ENCODE measurements at regions not wholly inside any gene's neighbourhood (a gene's known extent, or its start where the extent isn't known, plus 50 kb on each side); places are given as distances from the start of the nearest gene placed in this dataset.

GRCh38 chr2:65530547-65531320 lies 98.3 kb upstream of the SPRED2 start:
- H3K18ac ChIP-seq (ENCODE audit: low read depth, low read length) = no peak overlapping the region
- no peak overlapping the region for H3K14ac ChIP-seq (replicated peaks; ENCODE audit: low read depth, low read length)
- no peak overlapping the region for H3K4ac ChIP-seq (ENCODE audit: low read depth, low read length)
- no peaks in the 10 kb centered on the region for H3K36me3 ChIP-seq (ENCODE audit: control insufficient read depth, insufficient read depth, low read length)
- H3K27me3 ChIP-seq (ENCODE audit: control insufficient read depth, insufficient read depth, low read length) = peaks cover 22% of the 10 kb centered on the region
- no peak overlapping the region for H2AK5ac ChIP-seq (ENCODE audit: low read depth, low read length)
- no peak overlapping the region for H2AK9ac ChIP-seq (replicated peaks; ENCODE audit: low read depth, low read length, poor library complexity)
- H2BK120ac ChIP-seq (ENCODE audit: low read depth, low read length) = no peak overlapping the region
- no peak overlapping the region for H4K8ac ChIP-seq (ENCODE audit: low read depth in 2 of 2, low read length in 2 of 2)
- peak; percentile 48; the same call in 1 of the 2 replicates for ATAC-seq (ENCODE audit: low read depth)
- no peak overlapping the region for H2BK20ac ChIP-seq (ENCODE audit: low read depth, low read length)
- no peaks in the 10 kb centered on the region for H4K20me1 ChIP-seq (ENCODE audit: insufficient read depth, low read length)
- H3K9me3 ChIP-seq (ENCODE audit: control insufficient read depth, insufficient read depth, low read length) = no peaks in the 10 kb centered on the region
- H3K79me1 ChIP-seq (ENCODE audit: low read depth in 1 of 2, low read length in 2 of 2) = no peaks in the 10 kb centered on the region
- dilution Hi-C loops (cut with HindIII; ENCODE audit: low sequenced_read_pairs, unreplicated experiment) = no loop called here
- H4K91ac ChIP-seq (ENCODE audit: insufficient read depth, low read depth, low read length) = no peak overlapping the region
- H3K9me1 ChIP-seq (ENCODE audit: insufficient read depth, low read length) = no peaks in the 10 kb centered on the region
- ChIA-PET POLR2A (ENCODE audit: unreplicated experiment) (no interaction called here), CTCF (no interaction called here)
- no peak overlapping the region for H3K27ac ChIP-seq (ENCODE audit: insufficient read depth, low read length)
- H4K5ac ChIP-seq (ENCODE audit: low read depth, low read length) = no peak overlapping the region
- H3K9ac ChIP-seq (ENCODE audit: low read depth, low read length) = no peak overlapping the region
- TF ChIP-seq POLR2A (IDR thresholded peaks at IDR 0.05; ENCODE audit: low read depth, low read length) (no peak), SMC3 (IDR thresholded peaks at IDR 0.05; ENCODE audit: low read depth, low read length) (no peak), RCOR1 (IDR thresholded peaks at IDR 0.05; ENCODE audit: insufficient replicate concordance, low read length) (no peak), MAFK (IDR thresholded peaks at IDR 0.05; ENCODE audit: low read depth, low read length) (no peak), RAD21 (IDR thresholded peaks at IDR 0.05; ENCODE audit: low read length) (no peak), CHD1 (IDR thresholded peaks at IDR 0.05; ENCODE audit: low read depth, low read length) (no peak), MXI1 (IDR thresholded peaks at IDR 0.05; ENCODE audit: borderline replicate concordance, low read depth, low read length) (no peak), FOS (IDR thresholded peaks at IDR 0.05; ENCODE audit: low read depth, low read length) (no peak)
- no peak overlapping the region for H2BK15ac ChIP-seq (ENCODE audit: low read depth, low read length)
- BruUV-seq (replicated peaks) = no TSS peak
- H3K4me2 ChIP-seq (ENCODE audit: low read depth, low read length) = no peak overlapping the region
- H3K23ac ChIP-seq (ENCODE audit: low read depth, low read length) = no peak overlapping the region
- intact Hi-C loops (cut with micrococcal nuclease) = no loop called here
- no peak overlapping the region for H2AFZ ChIP-seq (replicated peaks; ENCODE audit: low read length, poor library complexity)
- peak; percentile 50 for DNase-seq
- H3K4me3 ChIP-seq (ENCODE audit: insufficient read depth, low read depth, low read length) = no peak overlapping the region
- H2BK5ac ChIP-seq (ENCODE audit: low read depth, low read length, poor library complexity, severe bottlenecking) = no peak overlapping the region
- no peaks in the 10 kb centered on the region for H3K4me1 ChIP-seq (ENCODE audit: control insufficient read depth, insufficient read depth, low read length)
- no CpG with 5 or more reads among the region's 5 CpGs for WGBS, 2 experiments (ENCODE audit: extremely low coverage in 2 of 2, insufficient read length in 1 of 2)
- in situ Hi-C loops (cut with MboI; ENCODE audit: low sequenced_read_pairs) = no loop called here
- no peak overlapping the region for H3K56ac ChIP-seq (ENCODE audit: extremely low read depth, insufficient read depth, low read length)

Measured in IMR-90 (cell line).